ENCODE measurements at regions not wholly inside any gene's neighbourhood (a gene's known extent, or its start where the extent isn't known, plus 50 kb on each side); places are given as distances from the start of the nearest gene placed in this dataset.

GRCh38 chr14:101476916-101477553, 84.3 kb upstream of the DIO3 start:
- TF ChIP-seq CTCF (IDR thresholded peaks at IDR 0.05) (no peak), POLR2A (IDR thresholded peaks at IDR 0.05) (no peak)

All from right lobe of liver (tissue), 4 donors.